Adrenal gland (tissue), 5 donors: ENCODE measurements at regions not wholly inside any gene's neighbourhood (a gene's known extent, or its start where the extent isn't known, plus 50 kb on each side); places are given as distances from the start of the nearest gene placed in this dataset.

ENCODE experiments used
- POLR2A ChIP-seq, 2 donors: fragments of 450-650 bp; IDR thresholded peaks; one replicate each; pipeline ENCODE4 v1.6.1; 2017; ENCODE audit warnings: antibody characterized with exemption in 2 of 2, mild to moderate bottlenecking in 2 of 2, moderate library complexity in 1 of 2
- TF ChIP-seq, protein P1 (sequence below), 6 experiments: fragments of 450-650 bp in 4 of 6; fragments of 200-600 bp in 2 of 6; sonication (generic) in 1 of 6; IDR thresholded peaks; 1 replicate in 5 of 6; 2 replicates in 1 of 6; pipeline versions ENCODE4 v1.5.1 to v1.8.0; 2016 to 2021; ENCODE audit warnings: antibody characterized with exemption in 6 of 6, mild to moderate bottlenecking in 2 of 6, moderate library complexity in 1 of 6
- donor health status: DM: no; HTN: no; CAD: no.

DNA sequence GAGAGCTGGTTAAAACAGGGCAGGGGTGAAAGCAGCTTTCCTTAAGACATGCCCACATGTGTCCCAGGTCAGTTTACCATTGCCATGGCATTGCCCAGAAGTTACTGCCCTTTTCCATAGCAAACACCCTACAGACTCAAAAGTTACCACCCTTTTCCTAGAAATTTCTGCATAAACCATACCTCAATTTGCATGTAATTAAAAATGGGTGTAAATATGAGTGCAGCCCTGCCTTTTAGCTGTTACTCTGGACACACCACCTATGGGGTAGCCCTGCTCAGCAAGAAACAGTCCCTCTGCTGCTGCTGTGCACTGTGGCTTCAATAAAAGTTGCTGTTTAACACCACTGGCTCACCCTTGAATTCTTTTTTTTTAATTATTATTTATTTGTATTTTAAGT lies 168.5 kb upstream of the C16orf82 start:
- no peak for TF ChIP-seq POLR2A (IDR thresholded peaks at IDR 0.05)
- TF ChIP-seq, protein P1, sequence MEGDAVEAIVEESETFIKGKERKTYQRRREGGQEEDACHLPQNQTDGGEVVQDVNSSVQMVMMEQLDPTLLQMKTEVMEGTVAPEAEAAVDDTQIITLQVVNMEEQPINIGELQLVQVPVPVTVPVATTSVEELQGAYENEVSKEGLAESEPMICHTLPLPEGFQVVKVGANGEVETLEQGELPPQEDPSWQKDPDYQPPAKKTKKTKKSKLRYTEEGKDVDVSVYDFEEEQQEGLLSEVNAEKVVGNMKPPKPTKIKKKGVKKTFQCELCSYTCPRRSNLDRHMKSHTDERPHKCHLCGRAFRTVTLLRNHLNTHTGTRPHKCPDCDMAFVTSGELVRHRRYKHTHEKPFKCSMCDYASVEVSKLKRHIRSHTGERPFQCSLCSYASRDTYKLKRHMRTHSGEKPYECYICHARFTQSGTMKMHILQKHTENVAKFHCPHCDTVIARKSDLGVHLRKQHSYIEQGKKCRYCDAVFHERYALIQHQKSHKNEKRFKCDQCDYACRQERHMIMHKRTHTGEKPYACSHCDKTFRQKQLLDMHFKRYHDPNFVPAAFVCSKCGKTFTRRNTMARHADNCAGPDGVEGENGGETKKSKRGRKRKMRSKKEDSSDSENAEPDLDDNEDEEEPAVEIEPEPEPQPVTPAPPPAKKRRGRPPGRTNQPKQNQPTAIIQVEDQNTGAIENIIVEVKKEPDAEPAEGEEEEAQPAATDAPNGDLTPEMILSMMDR (IDR thresholded peaks at IDR 0.05), result no peak
